WTC11 (cell line): ENCODE measurements at regions not wholly inside any gene's neighbourhood (a gene's known extent, or its start where the extent isn't known, plus 50 kb on each side); places are given as distances from the start of the nearest gene placed in this dataset.

ENCODE experiments used
- ATAC-seq: fragments of 200-7000 bp; cut with Tn5 transposase; 2 replicates; pipeline ENCODE4 v1.10.0; 2021; ENCODE audit warnings: mild to moderate bottlenecking, moderate library complexity
- CTCF ChIA-PET: fragments of 300-600 bp; sonication (Branson Sonifier 250); formaldehyde crosslinking; loops from one replicate; lab custom pipeline; 2021; ENCODE audit warnings: antibody characterized with exemption; lab: Charles Lee
- POLR2A ChIA-PET: fragments of 350-600 bp; sonication (Branson Sonifier 250); formaldehyde crosslinking; loops from one replicate; lab custom pipeline; 2021; ENCODE audit warnings: antibody characterized with exemption; lab: Charles Lee
- DNase-seq: peaks from one replicate; pipeline ENCODE4 v3.0.0; 2021; ENCODE audit warnings: low spot score
- H3K27ac Mint-ChIP-seq: 2 replicates; pipeline ENCODE4 v1.8.0; 2021; ENCODE audit warnings: mixed read lengths
- H3K27me3 Mint-ChIP-seq: 2 replicates; pipeline ENCODE4 v1.8.0; 2021; ENCODE audit warnings: low read depth, mild to moderate bottlenecking, moderate library complexity, mixed read lengths
- H3K36me3 Mint-ChIP-seq: 2 replicates; pipeline ENCODE4 v1.8.0; 2021; ENCODE audit warnings: mixed read lengths
- H3K4me1 Mint-ChIP-seq: 2 replicates; pipeline ENCODE4 v1.8.0; 2022; ENCODE audit warnings: mixed read lengths
- H3K4me3 Mint-ChIP-seq: 2 replicates; pipeline ENCODE4 v1.8.0; 2021; ENCODE audit warnings: mild to moderate bottlenecking, moderate library complexity, mixed read lengths
- H3K9me3 Mint-ChIP-seq: 2 replicates; pipeline ENCODE4 v1.8.0; 2021; ENCODE audit warnings: mixed read lengths
- EMX1 ChIP-seq: fragments of 250-450 bp; sonication (Bioruptor Pico); IDR thresholded peaks from 2 replicates; pipeline ENCODE4 v1.8.0; 2021; ENCODE audit warnings: mild to moderate bottlenecking
- ETV6 ChIP-seq: sonication (generic); formaldehyde crosslinking; IDR thresholded peaks from 2 replicates; pipeline ENCODE4 v1.8.1; 2022; ENCODE audit warnings: mild to moderate bottlenecking, missing genetic modification reagents
- GABPB1 ChIP-seq: sonication (generic); formaldehyde crosslinking; IDR thresholded peaks from 2 replicates; pipeline ENCODE4 v1.8.1; 2023; ENCODE audit warnings: mild to moderate bottlenecking, missing genetic modification reagents
- HMGXB4 ChIP-seq: sonication (generic); formaldehyde crosslinking; IDR thresholded peaks from 2 replicates; pipeline ENCODE4 v1.8.1; 2023; ENCODE audit warnings: mild to moderate bottlenecking, moderate library complexity, missing genetic modification reagents
- SOX15 ChIP-seq: fragments of 250-450 bp; sonication (Bioruptor Pico); IDR thresholded peaks from 2 replicates; pipeline ENCODE4 v1.9.0; 2021; ENCODE audit warnings: mild to moderate bottlenecking
- TEAD1 ChIP-seq: sonication (generic); formaldehyde crosslinking; IDR thresholded peaks from 2 replicates; pipeline ENCODE4 v1.8.0; 2022; ENCODE audit warnings: mild to moderate bottlenecking, missing genetic modification reagents
- TEAD4 ChIP-seq: sonication (generic); formaldehyde crosslinking; IDR thresholded peaks from 2 replicates; pipeline ENCODE4 v1.8.0; 2022; ENCODE audit warnings: mild to moderate bottlenecking, missing genetic modification reagents
- ZBTB21 ChIP-seq: sonication (generic); formaldehyde crosslinking; IDR thresholded peaks from 2 replicates; pipeline ENCODE4 v1.8.1; 2023; ENCODE audit warnings: mild to moderate bottlenecking, missing genetic modification reagents, borderline replicate concordance
- ZNF138 ChIP-seq: sonication (generic); formaldehyde crosslinking; conservative IDR thresholded peaks from 2 replicates; pipeline ENCODE4 v1.8.1; 2022; ENCODE audit warnings: mild to moderate bottlenecking, moderate library complexity, missing genetic modification reagents
- ZNF423 ChIP-seq: fragments of 250-450 bp; sonication (Bioruptor Pico); IDR thresholded peaks from 2 replicates; pipeline ENCODE4 v2.1.2; 2022; ENCODE audit warnings: mild to moderate bottlenecking, moderate library complexity
- ZNF671 ChIP-seq: fragments of 250-450 bp; sonication (Bioruptor Pico); IDR thresholded peaks from 2 replicates; pipeline ENCODE4 v1.8.0; 2021; ENCODE audit warnings: mild to moderate bottlenecking
- TF ChIP-seq, protein P1 (sequence below): sonication (generic); formaldehyde crosslinking; IDR thresholded peaks from 2 replicates; pipeline ENCODE4 v1.8.0; 2022; ENCODE audit warnings: missing genetic modification reagents
- TF ChIP-seq, protein P2 (sequence below): sonication (generic); formaldehyde crosslinking; IDR thresholded peaks from 2 replicates; pipeline ENCODE4 v1.8.1; 2023; ENCODE audit warnings: mild to moderate bottlenecking, missing genetic modification reagents, moderate library complexity
- TF ChIP-seq, protein P3 (sequence below): fragments of 250-450 bp; sonication (Bioruptor Pico); IDR thresholded peaks from 2 replicates; pipeline ENCODE4 v2.1.2; 2022; ENCODE audit warnings: mild to moderate bottlenecking, moderate library complexity
- TF ChIP-seq, protein P4 (sequence below): sonication (generic); formaldehyde crosslinking; IDR thresholded peaks from 2 replicates; pipeline ENCODE4 v1.8.1; 2023; ENCODE audit warnings: mild to moderate bottlenecking, missing genetic modification reagents, borderline replicate concordance
- TF ChIP-seq, protein P5 (sequence below): fragments of 250-450 bp; sonication (Bioruptor Pico); IDR thresholded peaks from 2 replicates; pipeline ENCODE4 v1.8.0; 2021; ENCODE audit warnings: mild to moderate bottlenecking

DNA sequence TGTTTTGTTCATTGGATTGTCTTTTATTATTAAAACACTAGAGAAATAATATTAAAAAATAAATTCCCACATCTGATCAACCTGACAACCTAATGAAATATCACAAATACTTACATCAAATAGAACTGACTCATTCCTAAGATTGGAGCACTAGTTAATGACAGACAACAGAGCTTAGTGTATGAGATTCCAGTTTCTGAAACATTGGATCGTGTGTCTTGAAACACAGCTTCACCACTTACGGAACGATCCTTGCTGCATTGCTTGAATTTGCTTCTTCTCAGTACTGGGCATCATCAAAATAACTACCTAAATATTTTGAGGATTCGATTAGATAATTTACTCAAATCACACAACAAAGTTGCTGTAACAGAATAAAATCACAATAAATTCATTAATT, 667.2 kb upstream of the CDH18 start:
- no peaks in the 10 kb centered on the region for H3K36me3 Mint-ChIP-seq
- no peak overlapping the region for H3K4me3 Mint-ChIP-seq
- ATAC-seq, result no peak
- peaks cover 5% of the 10 kb centered on the region for H3K9me3 Mint-ChIP-seq
- no peak for DNase-seq
- no peaks in the 10 kb centered on the region for H3K4me1 Mint-ChIP-seq
- CTCF ChIA-PET, result no interaction called here
- no peaks in the 10 kb centered on the region for H3K27me3 Mint-ChIP-seq
- H3K27ac Mint-ChIP-seq, result no peak overlapping the region
- POLR2A ChIA-PET, result no interaction called here
- no peak for TF ChIP-seq HMGXB4 (CRISPR knock-in tag)
- no peak for TF ChIP-seq GABPB1 (CRISPR knock-in tag)
- TF ChIP-seq EMX1 (CRISPR knock-in tag), result no peak
- no peak for TF ChIP-seq ZNF671 (CRISPR knock-in tag)
- no peak for TF ChIP-seq TEAD1 (CRISPR knock-in tag)
- TF ChIP-seq, protein P1, sequence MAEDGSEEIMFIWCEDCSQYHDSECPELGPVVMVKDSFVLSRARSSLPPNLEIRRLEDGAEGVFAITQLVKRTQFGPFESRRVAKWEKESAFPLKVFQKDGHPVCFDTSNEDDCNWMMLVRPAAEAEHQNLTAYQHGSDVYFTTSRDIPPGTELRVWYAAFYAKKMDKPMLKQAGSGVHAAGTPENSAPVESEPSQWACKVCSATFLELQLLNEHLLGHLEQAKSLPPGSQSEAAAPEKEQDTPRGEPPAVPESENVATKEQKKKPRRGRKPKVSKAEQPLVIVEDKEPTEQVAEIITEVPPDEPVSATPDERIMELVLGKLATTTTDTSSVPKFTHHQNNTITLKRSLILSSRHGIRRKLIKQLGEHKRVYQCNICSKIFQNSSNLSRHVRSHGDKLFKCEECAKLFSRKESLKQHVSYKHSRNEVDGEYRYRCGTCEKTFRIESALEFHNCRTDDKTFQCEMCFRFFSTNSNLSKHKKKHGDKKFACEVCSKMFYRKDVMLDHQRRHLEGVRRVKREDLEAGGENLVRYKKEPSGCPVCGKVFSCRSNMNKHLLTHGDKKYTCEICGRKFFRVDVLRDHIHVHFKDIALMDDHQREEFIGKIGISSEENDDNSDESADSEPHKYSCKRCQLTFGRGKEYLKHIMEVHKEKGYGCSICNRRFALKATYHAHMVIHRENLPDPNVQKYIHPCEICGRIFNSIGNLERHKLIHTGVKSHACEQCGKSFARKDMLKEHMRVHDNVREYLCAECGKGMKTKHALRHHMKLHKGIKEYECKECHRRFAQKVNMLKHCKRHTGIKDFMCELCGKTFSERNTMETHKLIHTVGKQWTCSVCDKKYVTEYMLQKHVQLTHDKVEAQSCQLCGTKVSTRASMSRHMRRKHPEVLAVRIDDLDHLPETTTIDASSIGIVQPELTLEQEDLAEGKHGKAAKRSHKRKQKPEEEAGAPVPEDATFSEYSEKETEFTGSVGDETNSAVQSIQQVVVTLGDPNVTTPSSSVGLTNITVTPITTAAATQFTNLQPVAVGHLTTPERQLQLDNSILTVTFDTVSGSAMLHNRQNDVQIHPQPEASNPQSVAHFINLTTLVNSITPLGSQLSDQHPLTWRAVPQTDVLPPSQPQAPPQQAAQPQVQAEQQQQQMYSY (CRISPR knock-in tag), result no peak
- TF ChIP-seq TEAD4, result no peak
- TF ChIP-seq, protein P2, sequence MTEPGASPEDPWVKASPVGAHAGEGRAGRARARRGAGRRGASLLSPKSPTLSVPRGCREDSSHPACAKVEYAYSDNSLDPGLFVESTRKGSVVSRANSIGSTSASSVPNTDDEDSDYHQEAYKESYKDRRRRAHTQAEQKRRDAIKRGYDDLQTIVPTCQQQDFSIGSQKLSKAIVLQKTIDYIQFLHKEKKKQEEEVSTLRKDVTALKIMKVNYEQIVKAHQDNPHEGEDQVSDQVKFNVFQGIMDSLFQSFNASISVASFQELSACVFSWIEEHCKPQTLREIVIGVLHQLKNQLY (CRISPR knock-in tag), result no peak
- no peak for TF ChIP-seq ZNF138
- TF ChIP-seq, protein P3, sequence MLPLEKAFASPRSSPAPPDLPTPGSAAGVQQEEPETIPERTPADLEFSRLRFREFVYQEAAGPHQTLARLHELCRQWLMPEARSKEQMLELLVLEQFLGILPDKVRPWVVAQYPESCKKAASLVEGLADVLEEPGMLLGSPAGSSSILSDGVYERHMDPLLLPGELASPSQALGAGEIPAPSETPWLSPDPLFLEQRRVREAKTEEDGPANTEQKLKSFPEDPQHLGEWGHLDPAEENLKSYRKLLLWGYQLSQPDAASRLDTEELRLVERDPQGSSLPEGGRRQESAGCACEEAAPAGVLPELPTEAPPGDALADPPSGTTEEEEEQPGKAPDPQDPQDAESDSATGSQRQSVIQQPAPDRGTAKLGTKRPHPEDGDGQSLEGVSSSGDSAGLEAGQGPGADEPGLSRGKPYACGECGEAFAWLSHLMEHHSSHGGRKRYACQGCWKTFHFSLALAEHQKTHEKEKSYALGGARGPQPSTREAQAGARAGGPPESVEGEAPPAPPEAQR (CRISPR knock-in tag), result no peak
- TF ChIP-seq, protein P4, sequence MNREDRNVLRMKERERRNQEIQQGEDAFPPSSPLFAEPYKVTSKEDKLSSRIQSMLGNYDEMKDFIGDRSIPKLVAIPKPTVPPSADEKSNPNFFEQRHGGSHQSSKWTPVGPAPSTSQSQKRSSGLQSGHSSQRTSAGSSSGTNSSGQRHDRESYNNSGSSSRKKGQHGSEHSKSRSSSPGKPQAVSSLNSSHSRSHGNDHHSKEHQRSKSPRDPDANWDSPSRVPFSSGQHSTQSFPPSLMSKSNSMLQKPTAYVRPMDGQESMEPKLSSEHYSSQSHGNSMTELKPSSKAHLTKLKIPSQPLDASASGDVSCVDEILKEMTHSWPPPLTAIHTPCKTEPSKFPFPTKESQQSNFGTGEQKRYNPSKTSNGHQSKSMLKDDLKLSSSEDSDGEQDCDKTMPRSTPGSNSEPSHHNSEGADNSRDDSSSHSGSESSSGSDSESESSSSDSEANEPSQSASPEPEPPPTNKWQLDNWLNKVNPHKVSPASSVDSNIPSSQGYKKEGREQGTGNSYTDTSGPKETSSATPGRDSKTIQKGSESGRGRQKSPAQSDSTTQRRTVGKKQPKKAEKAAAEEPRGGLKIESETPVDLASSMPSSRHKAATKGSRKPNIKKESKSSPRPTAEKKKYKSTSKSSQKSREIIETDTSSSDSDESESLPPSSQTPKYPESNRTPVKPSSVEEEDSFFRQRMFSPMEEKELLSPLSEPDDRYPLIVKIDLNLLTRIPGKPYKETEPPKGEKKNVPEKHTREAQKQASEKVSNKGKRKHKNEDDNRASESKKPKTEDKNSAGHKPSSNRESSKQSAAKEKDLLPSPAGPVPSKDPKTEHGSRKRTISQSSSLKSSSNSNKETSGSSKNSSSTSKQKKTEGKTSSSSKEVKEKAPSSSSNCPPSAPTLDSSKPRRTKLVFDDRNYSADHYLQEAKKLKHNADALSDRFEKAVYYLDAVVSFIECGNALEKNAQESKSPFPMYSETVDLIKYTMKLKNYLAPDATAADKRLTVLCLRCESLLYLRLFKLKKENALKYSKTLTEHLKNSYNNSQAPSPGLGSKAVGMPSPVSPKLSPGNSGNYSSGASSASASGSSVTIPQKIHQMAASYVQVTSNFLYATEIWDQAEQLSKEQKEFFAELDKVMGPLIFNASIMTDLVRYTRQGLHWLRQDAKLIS (CRISPR knock-in tag), result no peak
- TF ChIP-seq ZNF423 (CRISPR knock-in tag), result no peak
- TF ChIP-seq ZBTB21 (CRISPR knock-in tag), result no peak
- TF ChIP-seq ETV6, result no peak
- TF ChIP-seq SOX15 (CRISPR knock-in tag), result no peak
- TF ChIP-seq, protein P5, sequence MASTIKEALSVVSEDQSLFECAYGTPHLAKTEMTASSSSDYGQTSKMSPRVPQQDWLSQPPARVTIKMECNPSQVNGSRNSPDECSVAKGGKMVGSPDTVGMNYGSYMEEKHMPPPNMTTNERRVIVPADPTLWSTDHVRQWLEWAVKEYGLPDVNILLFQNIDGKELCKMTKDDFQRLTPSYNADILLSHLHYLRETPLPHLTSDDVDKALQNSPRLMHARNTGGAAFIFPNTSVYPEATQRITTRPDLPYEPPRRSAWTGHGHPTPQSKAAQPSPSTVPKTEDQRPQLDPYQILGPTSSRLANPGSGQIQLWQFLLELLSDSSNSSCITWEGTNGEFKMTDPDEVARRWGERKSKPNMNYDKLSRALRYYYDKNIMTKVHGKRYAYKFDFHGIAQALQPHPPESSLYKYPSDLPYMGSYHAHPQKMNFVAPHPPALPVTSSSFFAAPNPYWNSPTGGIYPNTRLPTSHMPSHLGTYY, result no peak
